DOHH2 (cell line): ENCODE measurements at regions not wholly inside any gene's neighbourhood (a gene's known extent, or its start where the extent isn't known, plus 50 kb on each side); places are given as distances from the start of the nearest gene placed in this dataset.

Experiments
- CTCF ChIP-seq: fragments of 200-600 bp; sonication (generic); IDR thresholded peaks from one replicate; pipeline ENCODE4 v1.5.1; 2014; ENCODE audit warnings: antibody characterized with exemption, mild to moderate bottlenecking, low read depth, low read length; ENCODE audit not compliant: poor library complexity, severe bottlenecking
- EZH2phosphoT487 ChIP-seq: fragments of 200-600 bp; sonication (generic); IDR thresholded peaks from 2 replicates; pipeline ENCODE4 v1.6.1; 2017; ENCODE audit warnings: borderline replicate concordance, mild to moderate bottlenecking, antibody characterized with exemption, low read length, moderate library complexity, mixed read lengths

- TF ChIP-seq CTCF (no peak), EZH2phosphoT487 (no peak)
Observed at GRCh38 chr15:47890397-47891150, 173.3 kb downstream of the SEMA6D start.
